Neural progenitor cell (in vitro differentiated cells): ENCODE measurements at regions not wholly inside any gene's neighbourhood (a gene's known extent, or its start where the extent isn't known, plus 50 kb on each side); places are given as distances from the start of the nearest gene placed in this dataset.
A peak's percentile ranks its signal among the peaks of the same experiment; 100 is the strongest.

Experiments used
- DNase-seq: peaks from one replicate; pipeline ENCODE4 v3.0.0-alpha.2; 2016; ENCODE audit warnings: low spot score
- H2AFZ ChIP-seq: fragments of 200-600 bp; sonication (generic); replicated peaks from 2 replicates; pipeline ENCODE4 v1.6.1; 2016; ENCODE audit warnings: antibody characterized with exemption
- H3F3A ChIP-seq: fragments of 200-600 bp; sonication (generic); 2 replicates; pipeline ENCODE4 v1.6.1; 2016; ENCODE audit warnings: antibody characterized with exemption, low read depth
- H3K27ac ChIP-seq: fragments of 200-600 bp; sonication (generic); 2 replicates; pipeline ENCODE4 v1.5.1; 2016; ENCODE audit warnings: mild to moderate bottlenecking
- H3K27me3 ChIP-seq: fragments of 200-600 bp; sonication (generic); 2 replicates; pipeline ENCODE4 v1.6.1; 2016; ENCODE audit warnings: mild to moderate bottlenecking, moderate library complexity
- H3K36me3 ChIP-seq: fragments of 200-600 bp; sonication (generic); 2 replicates; pipeline ENCODE4 v1.5.1; 2016
- H3K4me1 ChIP-seq: fragments of 200-600 bp; sonication (generic); 2 replicates; pipeline ENCODE4 v1.6.1; 2016; ENCODE audit warnings: mixed run types
- H3K4me2 ChIP-seq: fragments of 200-600 bp; sonication (generic); 2 replicates; pipeline ENCODE4 v1.6.1; 2016
- H3K4me3 ChIP-seq: fragments of 200-600 bp; sonication (generic); 2 replicates; pipeline ENCODE4 v1.5.1; 2016
- H3K79me2 ChIP-seq: fragments of 200-600 bp; sonication (generic); 2 replicates; pipeline ENCODE4 v1.6.1; 2016; ENCODE audit warnings: low read depth
- H3K9ac ChIP-seq: fragments of 200-600 bp; sonication (generic); 2 replicates; pipeline ENCODE4 v1.6.1; 2016
- H3K9me3 ChIP-seq: fragments of 200-600 bp; sonication (generic); 2 replicates; pipeline ENCODE4 v1.5.1; 2016; ENCODE audit warnings: low read depth
- H4K20me1 ChIP-seq: fragments of 200-600 bp; sonication (generic); 2 replicates; pipeline ENCODE4 v1.6.1; 2016; ENCODE audit warnings: low read depth
- H3K27ac Mint-ChIP-seq: 3 replicates; pipeline ENCODE4 v1.8.0; 2021; ENCODE audit warnings: mixed read lengths
- H3K27me3 Mint-ChIP-seq: 2 replicates; pipeline ENCODE4 v1.8.0; 2022; ENCODE audit warnings: low read depth, mild to moderate bottlenecking, inconsistent platforms, moderate library complexity, mixed read lengths; ENCODE audit not compliant: insufficient read depth
- H3K36me3 Mint-ChIP-seq: 3 replicates; pipeline ENCODE4 v1.8.0; 2021; ENCODE audit warnings: mixed read lengths
- H3K4me1 Mint-ChIP-seq: 3 replicates; pipeline ENCODE4 v1.8.0; 2021; ENCODE audit warnings: mixed read lengths
- H3K4me3 Mint-ChIP-seq: 3 replicates; pipeline ENCODE4 v1.8.0; 2021; ENCODE audit warnings: mild to moderate bottlenecking, moderate library complexity, mixed read lengths
- H3K9me3 Mint-ChIP-seq: 3 replicates; pipeline ENCODE4 v1.8.0; 2020; ENCODE audit warnings: mixed read lengths
- EZH2 ChIP-seq: fragments of 200-600 bp; sonication (generic); IDR thresholded peaks from 2 replicates; pipeline ENCODE4 v1.6.1; 2017; ENCODE audit warnings: antibody characterized with exemption, mild to moderate bottlenecking, moderate library complexity
- EZH2phosphoT487 ChIP-seq: fragments of 200-600 bp; sonication (generic); IDR thresholded peaks from 2 replicates; pipeline ENCODE4 v1.6.1; 2017; ENCODE audit warnings: antibody characterized with exemption
- TF ChIP-seq, protein P1 (sequence below): fragments of 200-600 bp; sonication (generic); IDR thresholded peaks from 2 replicates; pipeline ENCODE4 v1.5.1; 2017; ENCODE audit warnings: antibody characterized with exemption, mild to moderate bottlenecking

DNA sequence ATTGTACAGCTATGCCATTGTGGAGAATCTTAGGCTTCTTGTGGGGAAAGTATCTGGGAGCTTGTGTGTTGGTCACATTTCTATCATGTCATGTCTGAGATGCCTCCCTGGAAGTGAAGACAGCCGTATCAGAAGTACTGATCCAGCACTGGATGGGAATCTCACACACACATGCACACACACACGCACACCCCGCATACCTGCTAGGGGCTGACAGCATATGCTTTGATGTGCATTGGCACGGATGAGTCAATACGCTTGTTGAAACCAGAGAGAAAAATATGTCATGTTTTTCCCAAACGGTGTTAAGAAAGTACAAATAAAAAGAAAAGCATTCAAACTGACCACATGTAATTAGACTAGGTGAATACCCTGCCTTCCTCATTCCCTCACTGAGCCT, 260.8 kb downstream of the KTN1 start:
- no peaks in the 10 kb centered on the region for H3K36me3 Mint-ChIP-seq
- H3K27ac ChIP-seq: no peak overlapping the region
- no peaks in the 10 kb centered on the region for H3K9me3 ChIP-seq
- no peaks in the 10 kb centered on the region for H3K79me2 ChIP-seq
- H3K4me3 Mint-ChIP-seq: no peak overlapping the region
- H3K4me1 ChIP-seq: no peaks in the 10 kb centered on the region
- no peaks in the 10 kb centered on the region for H3K27me3 Mint-ChIP-seq
- peaks cover 2% of the 10 kb centered on the region for H3K4me1 Mint-ChIP-seq
- H4K20me1 ChIP-seq: no peaks in the 10 kb centered on the region
- H3K9me3 Mint-ChIP-seq: peaks cover 7% of the 10 kb centered on the region
- H3K4me3 ChIP-seq: no peak overlapping the region
- no peak for DNase-seq
- no peak overlapping the region for H3K27ac Mint-ChIP-seq
- no peaks in the 10 kb centered on the region for H3K27me3 ChIP-seq
- H2AFZ ChIP-seq: no peak overlapping the region
- TF ChIP-seq EZH2phosphoT487 (no peak), EZH2 (no peak)
- TF ChIP-seq, protein P1, sequence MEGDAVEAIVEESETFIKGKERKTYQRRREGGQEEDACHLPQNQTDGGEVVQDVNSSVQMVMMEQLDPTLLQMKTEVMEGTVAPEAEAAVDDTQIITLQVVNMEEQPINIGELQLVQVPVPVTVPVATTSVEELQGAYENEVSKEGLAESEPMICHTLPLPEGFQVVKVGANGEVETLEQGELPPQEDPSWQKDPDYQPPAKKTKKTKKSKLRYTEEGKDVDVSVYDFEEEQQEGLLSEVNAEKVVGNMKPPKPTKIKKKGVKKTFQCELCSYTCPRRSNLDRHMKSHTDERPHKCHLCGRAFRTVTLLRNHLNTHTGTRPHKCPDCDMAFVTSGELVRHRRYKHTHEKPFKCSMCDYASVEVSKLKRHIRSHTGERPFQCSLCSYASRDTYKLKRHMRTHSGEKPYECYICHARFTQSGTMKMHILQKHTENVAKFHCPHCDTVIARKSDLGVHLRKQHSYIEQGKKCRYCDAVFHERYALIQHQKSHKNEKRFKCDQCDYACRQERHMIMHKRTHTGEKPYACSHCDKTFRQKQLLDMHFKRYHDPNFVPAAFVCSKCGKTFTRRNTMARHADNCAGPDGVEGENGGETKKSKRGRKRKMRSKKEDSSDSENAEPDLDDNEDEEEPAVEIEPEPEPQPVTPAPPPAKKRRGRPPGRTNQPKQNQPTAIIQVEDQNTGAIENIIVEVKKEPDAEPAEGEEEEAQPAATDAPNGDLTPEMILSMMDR: no peak
- H3K9ac ChIP-seq: no peak overlapping the region
- no peak overlapping the region for H3K4me2 ChIP-seq
- no peaks in the 10 kb centered on the region for H3K36me3 ChIP-seq
- H3F3A ChIP-seq: no peaks in the 10 kb centered on the region

DNA sequence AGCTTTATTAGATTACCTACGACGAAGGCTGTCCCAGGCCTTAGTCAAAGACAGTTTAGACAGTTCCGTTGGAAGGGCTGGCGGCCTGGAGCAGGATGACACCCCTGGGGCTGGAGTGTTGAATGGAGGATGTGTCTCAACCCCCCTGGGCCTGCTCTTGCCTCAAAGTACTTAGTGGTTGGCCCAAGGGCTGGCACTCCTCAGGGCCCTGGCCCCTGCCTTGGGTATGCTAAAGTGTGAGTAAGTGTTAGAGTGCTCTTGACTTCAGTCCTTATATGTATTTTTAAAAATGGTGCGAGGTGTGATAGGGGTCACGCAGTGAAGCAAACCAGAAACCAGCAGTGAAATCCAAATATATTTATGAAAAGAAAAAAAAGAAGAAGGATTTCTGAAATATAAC, 261.6 kb downstream of the KTN1 start:
- TF ChIP-seq EZH2 (no peak), EZH2phosphoT487 (no peak)
- TF ChIP-seq, protein P1: no peak
- DNase-seq: no peak
- H3K36me3 Mint-ChIP-seq: no peaks in the 10 kb centered on the region
- no peak overlapping the region for H3K4me3 Mint-ChIP-seq
- no peak overlapping the region for H3K27ac ChIP-seq
- H3K4me2 ChIP-seq: no peak overlapping the region
- no peaks in the 10 kb centered on the region for H3K36me3 ChIP-seq
- H3K9me3 Mint-ChIP-seq: peaks cover 11% of the 10 kb centered on the region
- H4K20me1 ChIP-seq: no peaks in the 10 kb centered on the region
- no peak overlapping the region for H3K27ac Mint-ChIP-seq
- no peak overlapping the region for H3K4me3 ChIP-seq
- H3K4me1 ChIP-seq: no peaks in the 10 kb centered on the region
- H2AFZ ChIP-seq: no peak overlapping the region
- no peaks in the 10 kb centered on the region for H3K27me3 Mint-ChIP-seq
- no peaks in the 10 kb centered on the region for H3K79me2 ChIP-seq
- no peaks in the 10 kb centered on the region for H3F3A ChIP-seq
- H3K9ac ChIP-seq: no peak overlapping the region
- H3K4me1 Mint-ChIP-seq: peaks cover 2% of the 10 kb centered on the region
- no peaks in the 10 kb centered on the region for H3K27me3 ChIP-seq
- no peaks in the 10 kb centered on the region for H3K9me3 ChIP-seq

DNA sequence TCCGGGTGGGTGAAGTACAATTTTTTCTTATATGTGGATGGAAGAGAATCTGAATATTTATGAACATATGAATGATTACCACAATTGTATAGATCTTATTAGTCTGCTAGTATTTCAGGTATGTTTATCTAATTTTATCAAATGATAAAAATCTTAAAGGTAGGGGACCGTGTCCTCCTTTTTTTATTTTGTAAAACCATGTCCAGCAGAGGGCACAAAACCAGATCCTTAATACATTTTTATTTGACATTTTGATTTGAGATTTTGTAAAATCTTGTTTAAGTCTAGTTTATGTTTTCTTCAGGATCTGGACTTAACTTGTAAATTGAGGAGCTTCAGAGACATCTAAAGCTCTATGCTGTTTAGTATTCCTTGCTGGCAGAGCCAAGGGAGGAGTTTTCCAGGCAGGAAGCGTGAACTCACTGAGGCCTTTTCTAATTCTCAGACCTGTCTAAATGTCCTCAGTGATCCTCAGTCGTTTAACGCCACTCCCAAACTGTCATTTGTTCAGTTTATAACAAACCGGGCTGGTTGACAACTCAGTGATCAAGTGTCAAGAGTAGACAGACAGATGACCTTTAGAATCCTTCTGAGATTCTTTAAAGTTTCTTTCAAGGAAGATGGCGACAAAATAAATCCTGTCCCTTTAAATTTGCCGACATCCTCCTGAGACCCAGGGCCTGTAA, 263.9 kb downstream of the KTN1 start:
- H2AFZ ChIP-seq: no peak overlapping the region
- no peak overlapping the region for H3K9ac ChIP-seq
- H3K27me3 ChIP-seq: no peaks in the 10 kb centered on the region
- no peaks in the 10 kb centered on the region for H4K20me1 ChIP-seq
- H3K27ac ChIP-seq: no peak overlapping the region
- H3K4me1 ChIP-seq: no peaks in the 10 kb centered on the region
- no peak overlapping the region for H3K4me3 Mint-ChIP-seq
- H3K9me3 Mint-ChIP-seq: peaks cover 11% of the 10 kb centered on the region
- H3K4me2 ChIP-seq: no peak overlapping the region
- no peaks in the 10 kb centered on the region for H3K9me3 ChIP-seq
- no peak overlapping the region for H3K4me3 ChIP-seq
- no peaks in the 10 kb centered on the region for H3F3A ChIP-seq
- no peaks in the 10 kb centered on the region for H3K36me3 Mint-ChIP-seq
- H3K27me3 Mint-ChIP-seq: no peaks in the 10 kb centered on the region
- H3K4me1 Mint-ChIP-seq: peaks cover 2% of the 10 kb centered on the region
- no peaks in the 10 kb centered on the region for H3K79me2 ChIP-seq
- no peaks in the 10 kb centered on the region for H3K36me3 ChIP-seq
- DNase-seq: no peak
- no peak for TF ChIP-seq EZH2phosphoT487
- TF ChIP-seq, protein P1: peak; percentile 36
- H3K27ac Mint-ChIP-seq: no peak overlapping the region
